Caki2 (cell line): ENCODE measurements at regions not wholly inside any gene's neighbourhood (a gene's known extent, or its start where the extent isn't known, plus 50 kb on each side); places are given as distances from the start of the nearest gene placed in this dataset.
"Not testable (repeated sequence)": the region's sequence is repeated elsewhere in the genome, so short reads cannot be mapped to it uniquely, and the experiment has no call there.

Experiments
- DNase-seq: peaks from one replicate; pipeline ENCODE4 v3.0.0-alpha.2; 2015; ENCODE audit warnings: low read depth
- in situ Hi-C: cut with HindIII; loops from 2 replicates; pipeline ENCODE4 v1.10.0; 2016; ENCODE audit warnings: low sequenced_read_pairs, low pct_unique_long_range_greater_than_20kb, mixed read lengths

DNA sequence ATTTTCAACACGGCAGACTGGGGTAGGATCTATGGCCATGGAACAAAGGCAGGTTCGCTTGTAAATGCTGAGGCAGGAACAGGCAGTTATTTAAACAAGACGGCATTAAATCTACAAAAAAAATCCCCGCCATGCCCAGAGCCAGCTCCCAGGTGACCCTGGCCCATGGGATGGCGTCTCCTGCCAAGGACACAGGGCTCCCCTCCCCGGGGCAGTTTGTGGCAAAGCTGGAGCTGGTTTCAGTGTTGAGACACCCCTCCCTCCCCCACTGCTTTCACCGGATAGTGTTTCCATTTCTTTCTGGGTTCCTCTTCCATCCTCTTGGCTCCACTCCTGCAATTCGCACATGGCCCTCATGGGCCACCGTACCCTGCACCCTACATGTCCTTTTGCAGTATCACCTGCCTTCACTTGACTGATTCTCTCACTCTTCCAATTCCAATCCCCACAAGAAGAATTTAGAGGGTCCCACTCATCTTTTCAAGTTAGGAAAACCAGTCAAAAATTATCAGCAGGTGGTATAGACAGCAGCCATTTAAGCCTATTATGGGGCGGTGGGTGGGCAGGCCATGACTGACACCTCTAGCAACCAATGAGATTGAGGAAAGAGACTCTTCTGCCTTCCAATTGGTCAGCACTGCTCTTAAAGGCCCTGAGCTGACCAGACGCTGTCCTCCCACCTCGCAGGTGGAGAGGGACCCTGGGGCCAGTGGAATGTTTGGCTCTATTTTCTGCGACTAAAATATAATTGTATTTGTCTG, 52.0 kb downstream of the OLIG1 start:
- in situ Hi-C loops, result no loop called here
- DNase-seq, result peak; percentile 36

DNA sequence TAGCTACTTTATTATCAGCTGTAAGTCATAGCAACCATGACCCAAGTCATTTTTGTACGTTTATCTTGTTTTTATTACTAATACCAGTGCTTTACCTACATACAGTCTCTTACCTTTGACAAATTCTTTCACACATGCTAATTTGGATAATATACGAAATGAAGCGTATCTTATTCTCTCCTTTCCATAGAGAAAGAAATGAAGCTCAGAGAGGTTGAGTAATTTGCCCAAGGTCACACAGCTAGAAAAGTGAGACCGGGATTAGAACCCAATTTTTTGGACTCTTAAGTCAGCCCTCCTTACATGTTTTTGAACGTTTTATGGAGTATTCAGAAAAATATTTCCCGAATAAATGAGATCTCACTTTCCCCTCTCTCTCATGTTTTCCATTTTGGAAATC, 52.6 kb downstream of the OLIG1 start:
- no peak for DNase-seq
- in situ Hi-C loops, result no loop called here

DNA sequence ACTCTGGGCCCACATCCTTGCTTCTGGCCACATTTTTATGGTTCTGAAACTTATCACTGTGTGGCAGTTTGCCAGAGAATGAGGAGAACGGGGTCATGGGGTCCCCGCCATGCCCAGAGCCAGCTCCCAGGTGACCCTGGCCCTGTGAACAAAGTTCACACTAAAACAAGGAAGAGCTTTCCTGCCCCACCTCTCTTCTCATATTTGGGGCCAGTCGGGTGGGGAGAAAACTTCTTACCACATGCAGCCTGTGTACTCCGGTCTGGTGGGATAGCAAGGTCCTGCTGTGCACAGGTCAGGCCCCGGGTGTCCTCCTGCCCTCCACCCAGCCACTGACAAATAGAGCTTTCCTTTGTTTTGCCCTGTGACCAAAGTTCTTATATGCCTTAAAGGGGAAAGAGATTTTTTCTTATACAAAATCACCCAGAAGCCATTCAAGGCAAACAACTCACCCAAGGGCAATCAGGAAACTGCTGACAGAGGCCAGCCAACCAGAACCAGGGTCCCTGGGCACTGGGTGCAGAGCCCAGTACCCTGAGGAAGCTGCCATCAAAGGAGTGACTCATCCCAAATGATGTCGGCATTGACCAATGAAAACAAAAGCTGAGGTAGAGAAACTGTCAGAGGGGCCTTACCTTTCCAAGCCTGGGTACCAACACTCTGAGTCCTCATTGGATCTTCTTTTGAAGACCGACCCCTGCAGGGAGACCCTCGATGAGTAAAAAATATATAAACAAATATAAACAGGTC, 53.6 kb downstream of the OLIG1 start:
- in situ Hi-C loops, result no loop called here
- DNase-seq, result peak; percentile 37

DNA sequence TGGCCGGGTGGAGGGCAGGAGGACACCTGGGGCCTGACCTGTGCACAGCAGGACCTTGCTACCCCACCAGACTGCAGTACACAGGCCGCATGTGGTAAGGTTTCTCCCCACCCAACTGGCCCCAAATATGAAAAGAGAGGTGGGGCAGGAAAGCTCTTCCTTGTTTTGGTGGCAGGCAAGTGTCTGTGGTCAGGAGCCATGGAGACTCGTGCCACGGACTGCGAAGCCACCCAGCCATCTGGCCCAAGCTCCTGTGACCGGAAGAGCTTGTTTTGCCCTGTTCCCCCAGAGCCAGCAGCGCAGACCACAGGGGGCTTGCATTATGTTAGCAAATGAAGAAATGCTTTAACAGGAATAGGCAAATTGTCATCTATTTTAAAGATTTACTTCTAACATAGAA, 54.9 kb downstream of the OLIG1 start:
- in situ Hi-C loops, result no loop called here

GRCh38 chr21:33125680-33126375, 55.9 kb downstream of the OLIG1 start:
- in situ Hi-C loops, result no loop called here
- DNase-seq, result no peak

More for the DNA sequence above, 54.9 kb downstream of the OLIG1 start:
- DNase-seq, result no peak

- no peak for DNase-seq
- in situ Hi-C loops, result no loop called here
Observed at GRCh38 chr21:33126569-33126968, 56.6 kb downstream of the OLIG1 start.

DNA sequence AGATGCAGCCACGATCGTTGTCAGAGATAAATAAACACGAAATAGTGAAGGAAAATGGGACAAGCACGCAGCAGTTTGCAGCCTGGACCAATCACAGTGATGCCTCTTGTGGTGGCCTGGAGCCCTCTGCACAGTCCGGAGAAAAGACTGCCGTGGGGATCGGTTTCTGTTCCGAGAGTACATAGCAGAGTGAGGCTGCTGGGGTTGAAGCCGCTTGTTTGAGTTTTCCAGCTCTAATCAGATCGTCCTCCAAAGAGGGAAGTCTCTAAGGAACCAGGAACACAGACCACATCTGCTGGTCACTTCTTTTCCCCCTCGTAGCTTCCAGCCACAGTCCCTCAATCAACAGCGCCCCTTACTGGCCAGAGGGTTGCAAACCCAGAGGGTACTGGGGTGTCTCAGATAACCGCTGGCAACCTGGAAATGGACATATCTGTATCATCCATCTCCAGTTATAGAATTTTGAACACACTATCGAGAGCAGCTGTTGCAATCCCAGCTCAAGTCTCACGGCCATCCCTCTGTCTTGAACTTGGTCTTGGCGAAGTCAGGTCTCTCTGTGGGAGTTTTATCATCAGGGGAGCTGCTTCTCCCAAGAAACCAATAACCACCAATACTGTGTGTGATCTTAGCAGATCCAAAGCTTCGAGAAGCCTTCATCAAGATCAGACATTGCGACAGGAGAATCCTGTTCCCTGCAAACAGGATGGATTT, 57.4 kb downstream of the OLIG1 start:
- in situ Hi-C loops, result no loop called here
- DNase-seq, result peak; percentile 46

- DNase-seq, result no peak
- in situ Hi-C loops, result no loop called here
Observed at GRCh38 chr21:33127868-33128242, 57.9 kb downstream of the OLIG1 start.

DNA sequence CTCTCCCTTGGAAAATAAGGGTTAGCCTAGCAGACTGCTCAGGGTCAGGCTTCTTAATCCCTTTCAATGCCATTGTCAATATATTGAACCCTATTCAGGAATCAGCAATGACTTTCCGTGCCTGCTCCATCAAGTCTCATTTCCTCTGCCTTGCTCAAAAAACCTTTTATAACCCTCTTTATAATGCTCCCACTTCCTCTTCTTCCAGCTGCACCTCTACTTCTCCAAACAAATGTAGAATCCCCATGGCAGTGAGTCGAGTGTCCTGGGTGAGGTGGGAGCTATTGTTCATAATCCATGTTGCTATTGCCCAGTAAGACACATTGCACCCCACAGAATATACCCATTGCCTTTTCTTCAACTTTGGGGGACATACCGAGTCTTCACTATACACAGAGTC, 58.6 kb downstream of the OLIG1 start:
- in situ Hi-C loops, result no loop called here
- no peak for DNase-seq

- in situ Hi-C loops, result no loop called here
Observed at GRCh38 chr21:33132054-33132453, 62.1 kb downstream of the OLIG1 start.

GRCh38 chr21:33133892-33134291, 64.0 kb downstream of the OLIG1 start:
- DNase-seq, result no peak
- in situ Hi-C loops, result no loop called here

More at GRCh38 chr21:33132054-33132453, 62.1 kb downstream of the OLIG1 start:
- DNase-seq, result no peak

DNA sequence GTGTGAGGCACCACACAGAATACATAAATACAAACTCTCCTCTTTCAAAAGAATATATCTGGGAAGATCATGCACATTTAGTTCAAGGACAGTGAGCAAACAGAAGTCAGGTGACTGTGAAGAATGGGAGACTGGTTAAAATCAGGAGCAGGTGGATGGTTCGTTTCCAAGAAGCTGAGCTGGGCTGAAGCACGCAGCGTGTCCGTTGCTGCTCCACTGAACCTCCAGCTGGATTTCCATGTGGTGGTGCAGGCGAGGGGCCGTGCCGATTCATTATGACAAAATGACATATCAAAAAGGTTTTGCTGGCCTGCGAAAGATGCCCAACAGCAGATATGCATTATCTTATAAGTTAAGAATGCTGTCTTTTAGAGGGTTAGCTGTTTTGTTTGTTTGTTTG, 66.0 kb downstream of the OLIG1 start:
- no peak for DNase-seq
- in situ Hi-C loops, result no loop called here

- DNase-seq, result no peak
- in situ Hi-C loops, result no loop called here
Observed at GRCh38 chr21:33136847-33137502, 67.0 kb downstream of the OLIG1 start.

- no peak for DNase-seq
- in situ Hi-C loops, result no loop called here
Observed at GRCh38 chr21:33139084-33139483, 69.1 kb downstream of the OLIG1 start.

GRCh38 chr21:33140288-33140687, 70.3 kb downstream of the OLIG1 start:
- in situ Hi-C loops, result no loop called here
- no peak for DNase-seq

GRCh38 chr21:33146467-33146866, 76.5 kb downstream of the OLIG1 start:
- in situ Hi-C loops, result no loop called here
- no peak for DNase-seq

DNA sequence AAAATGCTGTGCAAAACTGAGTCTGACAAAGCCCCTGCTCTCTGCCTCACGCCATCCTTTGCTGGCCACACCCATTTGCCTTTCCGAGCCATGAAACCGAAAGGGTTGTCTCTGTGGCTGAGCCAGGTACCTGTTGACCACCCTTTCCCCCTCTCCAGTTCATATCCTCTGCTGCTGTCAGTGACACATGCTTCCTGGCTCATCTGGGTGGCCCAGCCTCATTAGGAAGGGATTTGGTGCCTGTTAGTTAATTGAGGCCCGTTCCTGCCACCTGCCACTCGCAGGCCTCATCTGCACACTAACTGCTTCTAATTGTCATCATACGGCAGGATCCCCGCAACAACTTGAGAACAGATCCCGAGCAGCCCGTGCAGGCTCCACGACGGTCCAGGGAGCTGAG, 79.2 kb downstream of the OLIG1 start:
- DNase-seq, result no peak
- in situ Hi-C loops, result no loop called here

DNA sequence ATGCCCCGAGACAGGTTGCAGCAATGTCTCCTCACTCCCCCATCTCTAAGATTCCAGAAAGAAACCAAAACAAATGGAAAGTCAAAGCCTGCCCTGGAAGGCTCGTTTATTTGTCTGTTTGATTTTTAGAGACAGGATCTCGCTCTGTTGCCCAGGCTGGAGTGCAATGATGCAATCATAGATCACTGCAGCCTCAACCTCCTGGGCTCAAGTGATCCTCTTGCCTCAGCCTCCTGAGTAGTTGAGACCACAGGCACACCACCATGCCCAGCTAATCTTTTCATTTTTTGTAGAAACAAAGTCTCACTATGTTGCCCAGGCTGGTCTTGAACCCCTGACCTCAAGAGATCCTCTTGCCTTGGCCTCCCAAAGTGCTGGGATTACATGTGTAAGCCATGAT, 78.8 kb upstream of the IFNAR2 start:
- in situ Hi-C loops, DNase-seq: not testable (repeated sequence)
